ENCODE measurements at regions not wholly inside any gene's neighbourhood (a gene's known extent, or its start where the extent isn't known, plus 50 kb on each side); places are given as distances from the start of the nearest gene placed in this dataset.
A peak's percentile ranks its signal among the peaks of the same experiment; 100 is the strongest.

DNA sequence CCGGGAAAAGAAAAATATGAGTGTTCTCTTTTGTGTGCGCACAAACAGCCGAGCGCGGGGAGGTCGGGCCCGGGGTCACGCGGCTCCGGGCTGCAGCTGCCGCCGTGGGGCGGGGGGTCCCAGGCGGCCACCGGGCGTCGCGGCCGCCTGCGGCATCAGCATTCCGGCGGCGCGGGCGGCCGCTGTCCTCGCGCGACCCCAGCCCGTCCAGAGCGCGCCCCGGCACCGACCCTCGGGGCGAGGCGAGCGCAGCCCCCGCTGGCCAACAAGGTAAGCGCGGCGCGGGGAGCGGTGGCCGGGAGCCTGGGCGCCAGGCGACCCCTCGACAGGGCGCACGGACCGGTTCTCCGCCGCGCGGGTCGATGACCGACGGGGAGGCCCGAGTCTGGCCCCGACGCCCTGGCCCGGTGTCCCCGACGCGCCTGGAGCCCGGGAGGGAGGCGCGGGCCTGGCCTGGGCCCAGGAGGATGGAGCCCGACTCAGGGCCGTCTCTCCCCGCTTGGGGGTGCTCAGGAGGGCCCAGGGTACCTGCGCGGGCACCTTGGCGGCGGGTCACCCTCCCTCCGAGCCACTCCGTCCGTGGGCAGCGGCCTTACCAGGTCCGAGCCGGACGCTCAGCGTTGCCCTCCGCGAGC lies 103.9 kb upstream of the DIO3 start:
- Histone ChIP-seq H3K4me1 (replicated peaks) (no peaks in the 10 kb centered on the region), H3K27me3 (replicated peaks; ENCODE audit: insufficient read depth) (peaks cover 24% of the 10 kb centered on the region), H3K27ac (no peak overlapping the region), H3K9me3 (no peaks in the 10 kb centered on the region), H3K4me3 (no peak overlapping the region), H3K36me3 (no peaks in the 10 kb centered on the region)
- TF ChIP-seq, protein P1, sequence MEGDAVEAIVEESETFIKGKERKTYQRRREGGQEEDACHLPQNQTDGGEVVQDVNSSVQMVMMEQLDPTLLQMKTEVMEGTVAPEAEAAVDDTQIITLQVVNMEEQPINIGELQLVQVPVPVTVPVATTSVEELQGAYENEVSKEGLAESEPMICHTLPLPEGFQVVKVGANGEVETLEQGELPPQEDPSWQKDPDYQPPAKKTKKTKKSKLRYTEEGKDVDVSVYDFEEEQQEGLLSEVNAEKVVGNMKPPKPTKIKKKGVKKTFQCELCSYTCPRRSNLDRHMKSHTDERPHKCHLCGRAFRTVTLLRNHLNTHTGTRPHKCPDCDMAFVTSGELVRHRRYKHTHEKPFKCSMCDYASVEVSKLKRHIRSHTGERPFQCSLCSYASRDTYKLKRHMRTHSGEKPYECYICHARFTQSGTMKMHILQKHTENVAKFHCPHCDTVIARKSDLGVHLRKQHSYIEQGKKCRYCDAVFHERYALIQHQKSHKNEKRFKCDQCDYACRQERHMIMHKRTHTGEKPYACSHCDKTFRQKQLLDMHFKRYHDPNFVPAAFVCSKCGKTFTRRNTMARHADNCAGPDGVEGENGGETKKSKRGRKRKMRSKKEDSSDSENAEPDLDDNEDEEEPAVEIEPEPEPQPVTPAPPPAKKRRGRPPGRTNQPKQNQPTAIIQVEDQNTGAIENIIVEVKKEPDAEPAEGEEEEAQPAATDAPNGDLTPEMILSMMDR (IDR thresholded peaks at IDR 0.05) = no peak
- TF ChIP-seq POLR2A (IDR thresholded peaks at IDR 0.05) (no peak), POLR2AphosphoS5 (IDR thresholded peaks at IDR 0.05) (no peak)
- intact Hi-C loops (cut with DNase I) = loop anchor here (5.0 kb wide), 1 partner anchor 90 kb away; no protein-coding TSS in a partner anchor
- WGBS = 17% methylated on average over 76 of the region's 85 CpGs
- DNase-seq (ENCODE audit: low spot score) = no peak

DNA sequence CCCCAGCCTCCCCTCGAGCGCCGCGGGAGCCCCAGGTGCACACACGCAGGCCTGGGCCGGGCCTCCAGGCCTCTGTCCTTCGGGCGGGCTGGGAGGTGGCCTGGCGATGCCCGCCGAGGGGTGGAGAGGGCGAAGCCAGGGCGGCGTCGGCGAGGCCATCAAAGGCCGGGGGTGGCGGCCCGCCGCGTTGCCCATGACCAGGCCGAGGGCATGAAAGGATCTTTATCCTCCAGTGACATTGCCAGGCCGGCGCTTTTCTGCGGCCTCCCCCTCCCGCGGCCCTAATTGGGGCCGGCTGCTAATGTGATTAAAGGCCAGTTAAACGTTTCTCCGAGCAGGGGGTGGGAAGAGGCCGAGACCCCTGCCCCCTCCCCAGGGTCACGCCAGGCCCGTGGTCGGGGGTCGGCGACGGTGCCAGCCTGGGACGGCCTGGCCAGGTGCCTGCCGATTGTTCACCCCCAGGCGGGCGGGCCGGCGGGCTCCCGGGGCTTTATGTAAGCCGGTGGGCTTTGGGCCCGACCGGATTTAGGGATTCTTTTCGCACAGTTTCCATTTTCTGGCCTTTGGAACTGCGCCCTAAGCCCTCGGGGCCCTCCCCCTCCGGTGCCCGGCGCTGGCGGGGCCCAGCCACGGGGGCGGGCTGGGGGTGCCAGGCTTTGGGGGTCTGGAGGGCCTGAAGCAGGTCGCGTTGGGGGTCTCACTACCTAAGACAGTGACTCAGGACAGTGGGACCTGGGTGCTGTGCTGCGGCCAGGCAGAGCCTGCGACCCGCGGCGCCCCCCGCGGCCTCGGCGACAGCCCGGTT lies 103.2 kb upstream of the DIO3 start:
- H3K4me1 ChIP-seq (replicated peaks) = no peaks in the 10 kb centered on the region
- TF ChIP-seq, protein P1 (IDR thresholded peaks at IDR 0.05) = no peak
- TF ChIP-seq POLR2A (IDR thresholded peaks at IDR 0.05) (no peak), POLR2AphosphoS5 (IDR thresholded peaks at IDR 0.05) (no peak)
- peak overlapping the region in 1 of 2 donors; percentile 15 for H3K4me3 ChIP-seq
- H3K27me3 ChIP-seq (replicated peaks; ENCODE audit: insufficient read depth) = peaks cover 24% of the 10 kb centered on the region
- intact Hi-C loops (cut with DNase I) = loop anchor here (5.0 kb wide), 1 partner anchor 91 kb away; no protein-coding TSS in a partner anchor
- no peaks in the 10 kb centered on the region for H3K36me3 ChIP-seq
- H3K9me3 ChIP-seq = no peaks in the 10 kb centered on the region
- no peak overlapping the region for H3K27ac ChIP-seq
- DNase-seq (ENCODE audit: low spot score) = no peak
- 47% methylated on average over 57 of the region's 68 CpGs for WGBS

DNA sequence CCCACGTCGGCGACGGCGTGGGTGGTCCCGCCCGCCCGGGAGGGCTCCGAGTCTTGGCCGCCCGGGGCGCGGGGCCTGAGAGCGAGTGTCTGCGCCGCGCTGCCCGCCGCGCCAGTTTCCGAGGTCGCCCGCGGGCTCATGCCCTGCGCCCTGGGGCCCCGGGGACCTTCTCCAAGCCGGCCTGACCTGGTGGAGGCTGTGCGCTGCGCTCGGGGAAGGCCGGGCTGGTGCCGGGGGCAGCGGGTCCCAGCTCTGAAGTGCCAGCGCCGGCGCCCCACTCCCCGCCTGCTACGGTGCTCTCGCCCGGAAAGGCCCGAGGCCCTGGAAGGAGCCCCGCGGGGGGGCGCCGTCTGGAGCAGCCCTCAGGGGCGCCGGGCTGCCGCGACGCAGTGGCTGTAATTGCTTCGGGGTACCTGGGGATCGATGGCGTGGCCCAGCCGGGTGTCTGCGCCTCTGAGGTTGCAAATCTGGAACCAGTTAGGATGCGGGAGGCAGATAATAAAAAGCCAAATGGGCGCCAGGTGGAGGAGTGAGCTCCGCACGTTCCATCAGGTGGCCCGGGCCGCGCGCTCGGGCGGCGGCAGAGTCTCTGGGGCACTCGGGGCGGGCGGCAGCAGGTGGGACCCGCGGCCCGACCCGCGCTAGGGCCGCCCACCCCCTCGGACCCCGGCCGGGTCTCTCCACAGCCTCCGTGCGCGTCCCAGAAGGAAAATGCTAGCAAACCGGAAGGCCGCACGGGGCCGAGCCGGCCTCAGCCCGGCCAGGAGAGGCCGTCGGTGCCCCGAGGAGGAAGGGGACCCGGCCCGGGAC lies 102.3 kb upstream of the DIO3 start:
- WGBS = 2% methylated on average over 86 of the region's 92 CpGs
- H3K9me3 ChIP-seq = no peaks in the 10 kb centered on the region
- H3K4me3 ChIP-seq = peak overlapping the region; percentile 4 to 15
- DNase-seq (ENCODE audit: low spot score) = no peak
- intact Hi-C loops (cut with DNase I) = loop anchor here (5.0 kb wide), 1 partner anchor 92 kb away; no protein-coding TSS in a partner anchor
- peaks cover 24% of the 10 kb centered on the region for H3K27me3 ChIP-seq (replicated peaks; ENCODE audit: insufficient read depth)
- H3K36me3 ChIP-seq = no peaks in the 10 kb centered on the region
- H3K27ac ChIP-seq = no peak overlapping the region
- H3K4me1 ChIP-seq (replicated peaks) = no peaks in the 10 kb centered on the region
- no peak for TF ChIP-seq POLR2AphosphoS5 (IDR thresholded peaks at IDR 0.05)

DNA sequence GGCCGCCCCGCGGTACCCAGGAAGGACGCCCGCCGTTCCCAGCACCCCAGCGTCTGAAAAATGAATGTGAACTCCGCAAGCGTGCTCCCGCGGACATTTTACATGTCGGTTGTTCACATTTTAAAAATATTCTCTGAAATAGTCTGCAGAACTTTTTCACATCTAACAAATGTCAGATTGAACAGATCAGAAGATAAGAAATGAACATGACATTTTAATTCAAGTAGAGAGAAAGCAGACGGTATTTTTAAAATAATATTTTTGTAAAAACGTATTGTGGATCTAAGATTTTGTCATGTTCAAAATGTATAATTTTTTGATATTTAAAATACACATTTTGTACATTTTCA lies 101.8 kb upstream of the DIO3 start:
- TF ChIP-seq, protein P1 (IDR thresholded peaks at IDR 0.05) = no peak
- TF ChIP-seq POLR2AphosphoS5 (IDR thresholded peaks at IDR 0.05) (no peak), POLR2A (IDR thresholded peaks at IDR 0.05) (no peak)
- Histone ChIP-seq H3K4me3 (no peak overlapping the region), H3K4me1 (replicated peaks) (no peaks in the 10 kb centered on the region), H3K27ac (no peak overlapping the region), H3K27me3 (replicated peaks; ENCODE audit: insufficient read depth) (peaks cover 24% of the 10 kb centered on the region), H3K36me3 (no peaks in the 10 kb centered on the region), H3K9me3 (no peaks in the 10 kb centered on the region)
- WGBS = 35% methylated on average over 14 of the region's 14 CpGs
- intact Hi-C loops (cut with DNase I) = loop anchor here (5.0 kb wide), 1 partner anchor 92 kb away; no protein-coding TSS in a partner anchor
- no peak for DNase-seq (ENCODE audit: low spot score)

DNA sequence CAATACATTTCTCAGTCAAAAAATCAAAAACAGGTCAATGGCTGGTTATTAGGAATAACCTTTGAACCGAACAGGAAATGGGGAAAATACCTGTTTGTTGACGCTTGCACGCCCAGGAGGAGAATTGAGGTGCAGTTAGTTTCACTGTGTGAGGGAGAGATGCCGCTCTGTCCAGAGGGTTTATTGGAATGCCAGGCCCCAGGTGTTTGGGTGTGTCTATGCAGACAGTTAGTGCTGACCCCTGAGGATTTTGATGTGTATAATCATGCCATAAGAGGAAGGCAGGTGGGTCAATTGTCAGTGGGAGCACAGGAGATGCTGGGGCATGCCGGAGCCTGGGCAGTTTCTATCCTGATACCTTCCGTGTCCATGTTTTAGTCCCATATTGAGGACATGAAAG lies 100.8 kb upstream of the DIO3 start:
- H3K4me1 ChIP-seq (replicated peaks) = no peaks in the 10 kb centered on the region
- 96% methylated on average over 6 of the region's 6 CpGs for WGBS
- no peak for DNase-seq (ENCODE audit: low spot score)
- intact Hi-C loops (cut with DNase I) = no loop called here
- H3K36me3 ChIP-seq = no peaks in the 10 kb centered on the region
- H3K4me3 ChIP-seq = no peak overlapping the region
- TF ChIP-seq POLR2AphosphoS5 (IDR thresholded peaks at IDR 0.05) (no peak), POLR2A (IDR thresholded peaks at IDR 0.05) (no peak)
- TF ChIP-seq, protein P1 (IDR thresholded peaks at IDR 0.05) = no peak
- H3K27ac ChIP-seq = no peak overlapping the region
- peaks cover 24% of the 10 kb centered on the region for H3K27me3 ChIP-seq (replicated peaks; ENCODE audit: insufficient read depth)
- H3K9me3 ChIP-seq = no peaks in the 10 kb centered on the region

Measured in prostate gland (tissue), 2 donors.